ENCODE measurements at regions not wholly inside any gene's neighbourhood (a gene's known extent, or its start where the extent isn't known, plus 50 kb on each side); places are given as distances from the start of the nearest gene placed in this dataset.

- H3K4me3 ChIP-seq: no peak overlapping the region
- no peak for TF ChIP-seq CTCF (IDR thresholded peaks at IDR 0.05)
- no peak for TF ChIP-seq POLR2A (IDR thresholded peaks at IDR 0.05)
- DNase-seq: peak in 2 of 5 donors; percentile 2 to 4
- H3K36me3 ChIP-seq: no peaks in the 10 kb centered on the region
- peaks cover 0 to 11% (median 0%) of the 10 kb centered on the region in 9 donors for H3K27me3 ChIP-seq
- no peak overlapping the region for H3K27ac ChIP-seq
- WGBS, 4 donors: 82 to 85% (median 83%) methylated on average over 19 to 20 of the region's 20 CpGs
- peaks cover 0 to 14% (median 3%) of the 10 kb centered on the region in 12 donors for H3K4me1 ChIP-seq
- intact Hi-C loops (cut with DNase I): no loop called here
- H3K9me3 ChIP-seq: peaks cover 0 to 10% (median 0%) of the 10 kb centered on the region in 12 donors
- ATAC-seq: no peak
These were observed 80.9 kb upstream of the CTDP1 start for GRCh38 chr18:79598633-79599175.

- TF ChIP-seq POLR2A (IDR thresholded peaks at IDR 0.05) (no peak), CTCF (IDR thresholded peaks at IDR 0.05) (no peak)
- Histone ChIP-seq H3K4me3 (no peak overlapping the region), H3K27ac (no peak overlapping the region), H3K27me3 (peaks cover 0 to 11% (median 0%) of the 10 kb centered on the region in 9 donors), H3K9me3 (peaks cover 0 to 5% (median 0%) of the 10 kb centered on the region in 12 donors), H3K4me1 (peaks cover 0 to 14% (median 3%) of the 10 kb centered on the region in 12 donors), H3K36me3 (no peaks in the 10 kb centered on the region)
- DNase-seq: peak in 4 of 5 donors; percentile 11 to 53 (median 18)
- ATAC-seq: no peak
- intact Hi-C loops (cut with DNase I): no loop called here
- 83 to 87% (median 85%) methylated on average over 15 to 19 of the region's 19 CpGs for WGBS, 4 donors
These were observed 80.1 kb upstream of the CTDP1 start for GRCh38 chr18:79599441-79599931.

GRCh38 chr18:79600141-79600540 is 79.5 kb upstream of the CTDP1 start:
- Histone ChIP-seq H3K36me3 (no peaks in the 10 kb centered on the region), H3K27me3 (peaks cover 0 to 11% (median 0%) of the 10 kb centered on the region in 9 donors), H3K9me3 (peaks cover 0 to under 1% (median 0%) of the 10 kb centered on the region in 12 donors), H3K27ac (no peak overlapping the region), H3K4me1 (peaks cover 0 to 14% (median 3%) of the 10 kb centered on the region in 12 donors), H3K4me3 (no peak overlapping the region)
- ATAC-seq (no peak), DNase-seq (peak in 3 of 5 donors; percentile 5 to 22 (median 15))
- 70 to 87% (median 75%) methylated on average over 6 of the region's 6 CpGs for WGBS, 4 donors
- intact Hi-C loops (cut with DNase I): no loop called here
- TF ChIP-seq POLR2A (IDR thresholded peaks at IDR 0.05): no peak
- TF ChIP-seq CTCF (IDR thresholded peaks at IDR 0.05): no peak

- peaks cover 0 to 11% (median 0%) of the 10 kb centered on the region in 9 donors for H3K27me3 ChIP-seq
- H3K4me3 ChIP-seq: no peak overlapping the region
- H3K4me1 ChIP-seq: peaks cover 0 to 14% (median 3%) of the 10 kb centered on the region in 12 donors
- H3K9me3 ChIP-seq: no peaks in the 10 kb centered on the region
- TF ChIP-seq POLR2A (IDR thresholded peaks at IDR 0.05): no peak
- TF ChIP-seq CTCF (IDR thresholded peaks at IDR 0.05): no peak
- no peaks in the 10 kb centered on the region for H3K36me3 ChIP-seq
- no peak overlapping the region for H3K27ac ChIP-seq
- ATAC-seq (no peak), DNase-seq (peak in 1 of 5 donors; percentile 2)
- intact Hi-C loops (cut with DNase I): no loop called here
- 80 to 86% (median 83%) methylated on average over 2 of the region's 2 CpGs for WGBS, 4 donors
These were observed 79.0 kb upstream of the CTDP1 start for GRCh38 chr18:79600596-79600995.
